MCF 10A (cell line): ENCODE measurements at regions not wholly inside any gene's neighbourhood (a gene's known extent, or its start where the extent isn't known, plus 50 kb on each side); places are given as distances from the start of the nearest gene placed in this dataset.

Experiments
- BruUV-seq: library from RNA; stranded (reverse); fragments of 400-500 nt; replicated peaks from 2 replicates; lab custom pipeline; 2021; lab: Mats Ljungman, UMichigan
- CTCF ChIA-PET: fragments of 300-600 bp; sonication (Branson Sonifier 250); formaldehyde crosslinking; extraction: SDS; loops from one replicate; lab custom pipeline; 2021; ENCODE audit warnings: antibody characterized with exemption, inconsistent platforms; lab: Yijun Ruan, JAX
- POLR2A ChIA-PET: fragments of 300-600, 350-650 bp; sonication (Branson Sonifier 250); formaldehyde crosslinking; extraction: SDS; loops from one replicate; lab custom pipeline; 2020; ENCODE audit warnings: antibody characterized with exemption, inconsistent platforms; lab: Yijun Ruan, JAX
- DNase-seq: peaks from one replicate; pipeline ENCODE4 v3.0.0-alpha.2; 2018; ENCODE audit not compliant: unreplicated experiment
- H3K27ac Mint-ChIP-seq: one replicate; pipeline ENCODE4 v1.8.0; 2022; ENCODE audit warnings: mild to moderate bottlenecking, low read depth, mixed read lengths; ENCODE audit not compliant: unreplicated experiment
- H3K27me3 Mint-ChIP-seq: one replicate; pipeline ENCODE4 v1.8.0; 2022; ENCODE audit warnings: mixed read lengths; ENCODE audit not compliant: insufficient read depth, unreplicated experiment
- H3K36me3 Mint-ChIP-seq: one replicate; pipeline ENCODE4 v1.8.0; 2022; ENCODE audit warnings: mild to moderate bottlenecking, moderate library complexity, mixed read lengths; ENCODE audit not compliant: insufficient read depth, unreplicated experiment
- H3K4me1 Mint-ChIP-seq: one replicate; pipeline ENCODE4 v1.8.0; 2022; ENCODE audit warnings: mixed read lengths; ENCODE audit not compliant: insufficient read depth, unreplicated experiment
- H3K4me3 Mint-ChIP-seq: one replicate; pipeline ENCODE4 v1.8.0; 2022; ENCODE audit warnings: mild to moderate bottlenecking, moderate library complexity, mixed read lengths; ENCODE audit not compliant: unreplicated experiment
- H3K9me3 Mint-ChIP-seq: one replicate; pipeline ENCODE4 v1.8.0; 2022; ENCODE audit warnings: mixed read lengths; ENCODE audit not compliant: unreplicated experiment
- intact Hi-C: fragments of 100-400 bp; cut with micrococcal nuclease; formaldehyde crosslinking; loops from 2 replicates; pipeline ENCODE4 v1.14.1; 2022
- TF ChIP-seq, protein P1 (sequence below): fragments of 200-600 bp; IDR thresholded peaks from one replicate; pipeline ENCODE4 v1.8.0; 2022; ENCODE audit warnings: antibody characterized with exemption, mild to moderate bottlenecking; ENCODE audit not compliant: unreplicated experiment

DNA sequence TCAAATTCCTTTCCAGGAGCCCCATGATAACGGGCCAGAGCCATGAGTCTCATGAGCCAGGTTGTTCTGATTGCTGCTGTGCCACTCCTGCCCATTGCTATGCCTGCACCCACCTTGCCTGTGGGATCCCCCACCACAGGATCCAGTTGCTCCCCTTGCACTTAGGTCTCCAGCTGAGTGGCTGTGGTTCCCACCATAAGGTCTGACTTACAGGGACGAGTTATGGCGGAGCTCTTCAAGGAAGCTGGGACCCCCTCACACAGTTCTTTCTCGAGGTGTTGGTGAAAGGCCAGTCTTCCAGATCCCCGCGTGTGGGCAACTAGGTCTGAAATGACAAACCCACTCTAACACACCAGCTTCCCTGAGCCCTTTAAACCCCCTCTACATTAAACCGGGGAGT lies 111.9 kb upstream of the C14orf180 start:
- ChIA-PET CTCF (interaction anchor here (0.7 kb wide), 1 partner anchor 1209 kb away, joined by 3 read pairs; no protein-coding TSS in a partner anchor), POLR2A (no interaction called here)
- intact Hi-C loops = no loop called here
- no peak overlapping the region for H3K4me3 Mint-ChIP-seq
- no peaks in the 10 kb centered on the region for H3K4me1 Mint-ChIP-seq
- no peaks in the 10 kb centered on the region for H3K36me3 Mint-ChIP-seq
- BruUV-seq = no TSS peak
- peaks cover 7% of the 10 kb centered on the region for H3K9me3 Mint-ChIP-seq
- H3K27me3 Mint-ChIP-seq = peaks cover 80% of the 10 kb centered on the region
- no peak for DNase-seq
- no peak overlapping the region for H3K27ac Mint-ChIP-seq
- TF ChIP-seq, protein P1, sequence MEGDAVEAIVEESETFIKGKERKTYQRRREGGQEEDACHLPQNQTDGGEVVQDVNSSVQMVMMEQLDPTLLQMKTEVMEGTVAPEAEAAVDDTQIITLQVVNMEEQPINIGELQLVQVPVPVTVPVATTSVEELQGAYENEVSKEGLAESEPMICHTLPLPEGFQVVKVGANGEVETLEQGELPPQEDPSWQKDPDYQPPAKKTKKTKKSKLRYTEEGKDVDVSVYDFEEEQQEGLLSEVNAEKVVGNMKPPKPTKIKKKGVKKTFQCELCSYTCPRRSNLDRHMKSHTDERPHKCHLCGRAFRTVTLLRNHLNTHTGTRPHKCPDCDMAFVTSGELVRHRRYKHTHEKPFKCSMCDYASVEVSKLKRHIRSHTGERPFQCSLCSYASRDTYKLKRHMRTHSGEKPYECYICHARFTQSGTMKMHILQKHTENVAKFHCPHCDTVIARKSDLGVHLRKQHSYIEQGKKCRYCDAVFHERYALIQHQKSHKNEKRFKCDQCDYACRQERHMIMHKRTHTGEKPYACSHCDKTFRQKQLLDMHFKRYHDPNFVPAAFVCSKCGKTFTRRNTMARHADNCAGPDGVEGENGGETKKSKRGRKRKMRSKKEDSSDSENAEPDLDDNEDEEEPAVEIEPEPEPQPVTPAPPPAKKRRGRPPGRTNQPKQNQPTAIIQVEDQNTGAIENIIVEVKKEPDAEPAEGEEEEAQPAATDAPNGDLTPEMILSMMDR = no peak

DNA sequence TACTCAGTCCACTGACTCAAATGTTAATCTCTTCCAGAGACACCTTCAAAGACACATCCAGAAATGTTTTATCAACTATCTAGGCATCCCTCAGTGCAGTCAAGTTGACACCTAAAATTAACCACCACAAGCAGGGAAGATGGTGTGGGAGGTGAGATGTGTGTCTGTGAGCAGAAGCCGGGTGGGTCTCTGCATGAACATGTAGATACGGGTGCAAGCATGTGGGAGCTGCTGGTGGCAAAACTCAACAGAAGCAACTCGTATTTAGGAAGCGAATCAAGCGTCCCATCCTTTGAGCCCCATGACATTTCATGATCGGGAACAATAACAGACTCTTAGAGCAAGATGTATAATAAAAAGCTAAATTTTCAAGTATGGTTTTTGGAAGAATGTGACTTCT lies 110.0 kb upstream of the C14orf180 start:
- intact Hi-C loops = no loop called here
- CTCF ChIA-PET = interaction anchor here (0.8 kb wide), 1 partner anchor 99 kb away, joined by 3 read pairs; no protein-coding TSS in a partner anchor

DNA sequence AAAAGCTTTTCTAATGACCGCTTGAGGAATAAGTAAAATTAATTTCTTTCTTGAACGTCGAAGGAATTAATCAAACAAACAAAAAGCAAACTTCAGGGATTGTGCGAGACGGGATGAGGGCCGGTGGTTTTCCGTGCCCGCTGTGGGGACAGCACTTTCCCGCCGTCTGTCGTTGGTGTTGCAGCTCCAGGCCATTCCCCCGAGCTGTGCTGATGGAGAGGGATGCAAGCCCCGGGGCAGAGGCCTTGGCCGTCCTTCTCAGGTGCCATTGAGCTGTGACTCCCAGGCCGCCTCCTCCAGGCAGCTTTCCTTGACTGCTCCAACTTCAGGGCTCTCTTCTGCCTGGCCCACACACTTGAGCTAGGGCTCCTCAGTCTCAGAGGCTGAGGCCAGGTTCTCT lies 109.0 kb upstream of the C14orf180 start:
- Mint-ChIP-seq H3K27me3 (peaks cover 63% of the 10 kb centered on the region), H3K4me1 (no peaks in the 10 kb centered on the region), H3K36me3 (no peaks in the 10 kb centered on the region), H3K27ac (no peak overlapping the region), H3K9me3 (peaks cover 7% of the 10 kb centered on the region), H3K4me3 (no peak overlapping the region)
- BruUV-seq = no TSS peak
- CTCF ChIA-PET = no interaction called here
- DNase-seq = no peak
- TF ChIP-seq, protein P1 = no peak
- intact Hi-C loops = no loop called here
- POLR2A ChIA-PET = no interaction called here

More for the DNA sequence above, 110.0 kb upstream of the C14orf180 start:
- Mint-ChIP-seq H3K27me3 (peaks cover 72% of the 10 kb centered on the region), H3K36me3 (no peaks in the 10 kb centered on the region), H3K27ac (no peak overlapping the region), H3K4me3 (no peak overlapping the region), H3K9me3 (peaks cover 7% of the 10 kb centered on the region), H3K4me1 (no peaks in the 10 kb centered on the region)
- DNase-seq = no peak
- POLR2A ChIA-PET = no interaction called here
- TF ChIP-seq, protein P1 = no peak
- no TSS peak for BruUV-seq

DNA sequence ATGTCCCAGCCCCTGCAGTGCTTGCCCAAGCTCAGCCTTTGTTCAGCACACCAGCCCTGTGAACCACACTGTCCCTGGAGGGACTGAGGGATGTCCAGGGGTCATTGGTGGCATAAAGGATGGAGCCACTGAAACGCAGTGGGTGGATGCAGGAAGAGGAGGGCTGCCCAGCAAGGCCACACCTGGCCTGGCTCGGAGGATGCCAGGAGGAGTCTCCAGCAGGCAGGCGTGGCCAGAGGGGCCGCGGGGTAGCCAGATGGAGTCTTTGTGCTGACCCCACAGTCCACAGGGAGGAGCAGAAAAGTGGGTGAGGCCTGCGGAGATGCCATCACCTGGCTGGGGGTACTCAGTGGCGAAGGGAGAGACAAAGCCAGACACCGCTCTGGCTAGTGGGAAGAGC lies 108.5 kb upstream of the C14orf180 start:
- no peaks in the 10 kb centered on the region for H3K36me3 Mint-ChIP-seq
- ChIA-PET CTCF (no interaction called here), POLR2A (no interaction called here)
- H3K9me3 Mint-ChIP-seq = peaks cover 7% of the 10 kb centered on the region
- DNase-seq = no peak
- no peak overlapping the region for H3K4me3 Mint-ChIP-seq
- intact Hi-C loops = no loop called here
- peaks cover 57% of the 10 kb centered on the region for H3K27me3 Mint-ChIP-seq
- H3K4me1 Mint-ChIP-seq = no peaks in the 10 kb centered on the region
- no peak overlapping the region for H3K27ac Mint-ChIP-seq
- BruUV-seq = no TSS peak
- TF ChIP-seq, protein P1 = no peak
